NCI-H1417 (cell line): ENCODE measurements at regions not wholly inside any gene's neighbourhood (a gene's known extent, or its start where the extent isn't known, plus 50 kb on each side); places are given as distances from the start of the nearest gene placed in this dataset.

Experiments used
- DNase-seq, 3 experiments: peaks; one replicate each; lab custom pipeline; 2025; lab: John Stamatoyannopoulos, UW

DNA sequence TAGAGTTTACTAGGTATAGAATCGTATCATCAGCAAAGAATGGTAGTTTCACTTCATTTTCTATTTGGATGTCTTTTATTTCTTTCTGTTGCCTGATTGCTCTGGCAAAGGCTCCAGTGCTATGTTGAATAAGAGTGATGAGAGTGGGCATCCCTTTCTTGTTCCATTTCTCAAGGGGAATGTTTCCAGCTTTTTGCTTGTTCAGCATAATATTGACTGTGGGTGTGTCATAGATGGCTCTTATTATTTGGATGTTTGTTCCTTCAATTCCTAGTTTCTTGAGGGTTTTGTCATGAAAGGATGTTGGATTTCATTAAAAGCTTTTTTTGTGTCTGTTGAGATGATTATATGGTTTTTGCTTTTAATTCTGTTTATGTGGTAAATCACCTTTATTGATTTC, 1114.5 kb downstream of the RAPGEF2 start:
- DNase-seq, result no peak

DNA sequence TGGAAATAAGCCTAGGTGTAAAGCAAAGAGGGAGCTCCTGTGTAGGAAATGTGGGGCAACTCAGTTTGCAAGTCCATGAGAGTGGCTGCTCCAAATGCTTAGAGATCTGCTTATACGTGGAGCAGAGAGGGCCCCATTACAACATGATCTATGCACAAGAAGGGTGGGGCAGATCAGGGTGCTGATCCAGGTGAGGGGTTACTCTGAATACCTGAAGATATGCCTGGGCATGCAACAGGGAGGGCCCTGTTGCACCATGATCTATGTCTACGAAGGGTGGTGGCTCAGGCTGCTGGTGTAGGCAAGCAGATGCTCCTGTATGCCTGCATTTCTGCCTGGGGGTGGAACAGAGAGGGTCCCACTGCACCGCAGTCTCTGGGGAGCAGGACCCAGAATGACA, 1121.2 kb downstream of the RAPGEF2 start:
- no peak for DNase-seq

GRCh38 chr4:160233141-160233540, 1130.3 kb downstream of the RAPGEF2 start:
- no peak for DNase-seq

GRCh38 chr4:160235285-160235684, 1132.4 kb downstream of the RAPGEF2 start:
- no peak for DNase-seq

DNA sequence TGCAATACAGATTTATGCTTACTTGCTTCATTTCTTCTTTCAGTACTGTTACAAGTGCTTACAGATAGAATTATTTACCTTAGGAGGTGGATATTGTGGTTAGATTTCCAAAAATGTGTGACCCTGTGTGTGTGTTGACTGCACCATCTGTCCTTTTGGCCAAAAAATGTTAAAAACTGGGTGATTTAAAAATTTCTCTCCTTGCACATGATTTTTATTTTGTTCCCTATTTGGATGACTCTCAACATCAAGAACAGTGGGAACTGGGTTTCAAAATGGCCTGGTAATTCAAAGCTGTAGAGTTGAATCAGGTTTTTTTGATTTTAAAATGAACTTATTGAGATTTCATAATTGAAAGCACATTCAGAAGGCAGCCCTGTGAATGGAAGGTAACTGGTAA, 1132.9 kb downstream of the RAPGEF2 start:
- DNase-seq, result no peak

DNA sequence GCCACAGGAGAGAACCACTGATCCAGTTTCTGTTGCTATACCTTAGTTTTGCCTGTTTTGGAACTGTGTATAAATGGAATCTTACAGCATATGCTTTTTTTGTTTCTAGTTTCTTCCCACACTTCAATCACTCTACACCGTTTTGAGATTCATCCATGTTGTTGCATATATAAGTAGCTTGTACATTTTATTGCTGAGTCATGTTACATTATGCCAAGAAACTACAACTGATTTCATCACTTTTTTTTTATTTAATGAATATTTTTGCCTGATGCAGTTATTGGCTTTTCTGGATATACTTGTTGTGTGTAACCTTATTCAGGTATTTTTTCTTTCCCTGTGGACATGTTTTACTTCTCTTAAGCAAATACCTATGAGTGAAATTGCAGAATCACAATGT, 1135.9 kb downstream of the RAPGEF2 start:
- no peak for DNase-seq

- DNase-seq, result no peak
These were observed 1144.3 kb downstream of the RAPGEF2 start for GRCh38 chr4:160247091-160247656.

GRCh38 chr4:160251522-160252170, 1148.8 kb downstream of the RAPGEF2 start:
- DNase-seq, result no peak

DNA sequence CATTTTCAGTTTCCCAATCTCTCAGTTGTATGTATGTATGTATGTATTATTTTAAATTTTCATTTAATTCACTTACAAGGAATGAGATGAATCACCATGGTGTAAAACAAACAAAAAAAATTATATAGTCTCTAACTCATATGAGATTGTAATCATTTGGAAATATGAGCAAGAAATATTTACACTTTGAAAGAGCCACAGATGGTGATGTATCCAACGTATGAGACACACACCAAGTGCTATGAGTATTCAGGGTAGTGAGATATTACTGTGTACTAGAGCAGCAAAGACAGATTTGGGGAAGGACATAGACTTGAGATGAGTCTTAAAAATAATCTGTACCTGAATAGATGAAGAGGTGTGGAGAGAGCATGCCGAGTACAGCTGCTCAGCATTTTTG, 1154.4 kb downstream of the RAPGEF2 start:
- DNase-seq, result no peak

DNA sequence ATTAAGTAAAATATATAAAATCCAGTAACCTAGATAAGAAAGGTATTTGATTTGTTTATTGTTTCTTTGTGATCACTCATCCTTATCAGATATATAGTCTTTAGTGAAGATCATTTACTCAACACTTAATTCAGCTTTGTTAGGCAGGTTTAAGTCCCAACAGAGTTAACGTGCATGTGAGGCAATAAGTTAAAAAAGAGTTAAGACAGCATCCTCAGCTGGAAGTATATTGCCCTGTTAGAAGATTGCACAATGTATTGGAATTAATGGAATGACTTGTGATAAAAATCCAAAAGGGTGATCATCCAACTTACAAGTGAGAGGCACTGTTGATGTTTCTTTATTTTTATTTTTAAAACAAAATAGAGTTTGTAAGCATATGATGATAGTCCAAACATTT, 1162.1 kb downstream of the RAPGEF2 start:
- no peak for DNase-seq

DNA sequence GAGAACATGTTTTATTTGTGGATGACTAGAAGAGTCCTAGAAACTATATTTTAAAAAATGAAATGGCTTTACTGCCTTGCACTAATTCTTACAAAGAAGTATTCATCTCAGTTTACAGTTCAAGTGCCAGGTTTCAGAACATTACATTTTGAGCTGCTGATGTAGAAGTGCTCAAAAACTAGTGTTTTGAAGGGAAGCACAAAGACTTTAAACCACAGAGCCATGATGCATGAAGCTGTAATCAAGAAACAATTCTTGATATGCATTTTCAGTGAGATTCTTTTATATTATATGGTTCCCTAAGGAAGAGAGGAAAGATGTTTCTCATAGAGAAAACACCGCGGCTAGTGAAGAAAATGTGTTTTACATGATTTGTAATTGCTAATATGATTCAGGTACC, 1163.0 kb downstream of the RAPGEF2 start:
- DNase-seq, result no peak

DNA sequence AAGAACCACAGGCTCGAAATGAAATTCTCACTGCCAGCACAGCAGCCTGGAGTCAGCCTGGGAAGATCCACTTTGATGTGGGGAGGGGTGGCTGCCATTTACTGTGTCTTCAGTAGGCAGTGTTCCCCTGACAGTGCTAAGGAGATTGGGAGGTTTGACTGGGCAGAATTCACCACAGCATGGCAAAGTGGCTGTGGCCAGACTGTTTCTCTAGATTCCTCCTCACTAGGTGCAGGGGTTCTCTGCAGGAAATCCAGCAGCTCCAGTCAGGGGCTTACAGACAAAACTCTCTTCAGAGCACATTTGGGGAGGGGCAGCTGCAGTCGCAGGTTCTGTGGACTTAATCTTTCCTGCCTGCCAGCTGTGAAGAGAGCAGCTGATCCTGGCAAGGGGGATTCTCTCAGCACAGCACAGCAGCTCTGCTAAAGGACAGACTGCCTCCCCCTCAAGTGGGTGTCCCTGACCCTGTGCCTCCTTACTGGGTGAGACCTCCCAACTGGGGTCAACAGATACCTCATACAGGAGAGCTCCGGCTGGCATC, 1174.0 kb downstream of the RAPGEF2 start:
- DNase-seq, result no peak

- DNase-seq, result no peak
These were observed 1180.2 kb downstream of the RAPGEF2 start for GRCh38 chr4:160283081-160283480.

- no peak for DNase-seq
These were observed 1181.6 kb downstream of the RAPGEF2 start for GRCh38 chr4:160284516-160284915.

DNA sequence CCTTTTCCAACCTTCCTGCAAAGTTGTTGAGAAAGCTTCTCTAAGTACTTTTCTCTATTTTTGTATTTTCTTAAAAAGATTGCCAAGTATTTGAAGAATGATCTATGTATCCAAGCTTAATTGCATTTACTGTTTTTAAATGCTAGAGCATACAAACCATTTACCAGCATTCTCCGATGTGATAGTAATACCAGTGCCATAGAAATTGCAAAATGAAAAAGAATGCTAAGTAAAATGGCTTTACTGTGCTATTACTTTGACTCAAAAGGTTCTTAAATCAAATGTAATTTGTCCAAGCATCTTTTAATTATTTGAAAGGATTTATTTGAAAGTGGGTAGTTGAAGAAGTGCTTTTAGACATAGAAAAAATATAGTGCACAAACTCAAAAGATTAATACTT, 1183.2 kb downstream of the RAPGEF2 start:
- DNase-seq, result no peak

DNA sequence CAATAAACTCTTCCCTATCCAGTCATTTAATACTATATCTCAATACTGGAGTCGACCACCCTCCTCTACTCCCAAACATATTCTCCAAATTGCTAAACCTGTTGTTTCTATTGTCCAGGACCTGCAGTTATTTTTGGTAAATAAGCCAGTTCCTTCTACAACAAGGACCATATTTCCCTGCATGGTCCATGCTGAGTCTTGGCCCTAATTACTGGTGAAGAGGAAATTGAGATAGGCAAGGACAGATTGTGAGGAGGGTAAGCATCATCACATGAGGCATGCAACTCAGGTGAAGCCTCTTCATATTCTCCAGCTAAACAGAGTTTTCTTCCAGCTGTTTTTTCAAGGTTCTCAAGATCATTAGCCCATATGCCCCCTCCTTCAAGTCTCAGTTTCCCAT, 1193.6 kb downstream of the RAPGEF2 start:
- no peak for DNase-seq

- peak in 2 of 3 experiments; percentile 11 to 78 for DNase-seq
These were observed 1196.3 kb downstream of the RAPGEF2 start for GRCh38 chr4:160299177-160299576.

GRCh38 chr4:160299608-160300007, 1196.7 kb downstream of the RAPGEF2 start:
- peak in 2 of 3 experiments; percentile 14 to 78 for DNase-seq

GRCh38 chr4:160316036-160316435, 1213.2 kb downstream of the RAPGEF2 start:
- DNase-seq, result peak in 1 of 3 experiments; percentile 15

- DNase-seq, result no peak
These were observed 1215.8 kb downstream of the RAPGEF2 start for GRCh38 chr4:160318567-160319220.

DNA sequence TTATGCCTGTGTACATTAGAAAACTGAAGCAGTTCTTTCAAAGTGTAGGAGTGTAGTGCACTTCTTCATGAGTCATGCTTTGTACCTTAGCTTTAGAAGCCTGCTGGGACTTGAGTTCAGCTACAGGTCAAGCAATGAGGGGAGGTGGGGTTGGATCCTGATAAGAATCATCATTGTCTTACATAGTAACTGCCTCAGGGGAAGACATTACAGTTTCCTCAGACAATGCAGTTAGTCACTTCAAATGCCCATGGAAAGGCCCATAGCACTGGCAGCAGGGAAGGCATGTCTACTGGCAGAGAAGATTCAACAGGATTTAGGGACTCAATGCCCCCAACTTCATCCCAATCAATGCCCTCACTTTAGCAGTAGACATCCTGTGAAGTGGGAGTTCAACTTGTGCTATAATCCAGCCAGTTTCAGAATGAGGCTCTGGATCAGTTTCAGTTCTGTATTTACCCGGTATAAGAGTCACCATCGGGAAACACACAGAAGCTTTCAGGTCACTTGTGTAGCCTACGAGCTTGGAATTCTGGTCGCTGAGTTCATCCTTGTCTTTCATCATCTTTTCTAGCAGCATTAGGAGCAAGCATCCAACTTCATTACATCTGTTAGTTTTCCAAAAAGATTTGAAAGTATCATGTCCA, 1216.5 kb downstream of the RAPGEF2 start:
- DNase-seq, result no peak

DNA sequence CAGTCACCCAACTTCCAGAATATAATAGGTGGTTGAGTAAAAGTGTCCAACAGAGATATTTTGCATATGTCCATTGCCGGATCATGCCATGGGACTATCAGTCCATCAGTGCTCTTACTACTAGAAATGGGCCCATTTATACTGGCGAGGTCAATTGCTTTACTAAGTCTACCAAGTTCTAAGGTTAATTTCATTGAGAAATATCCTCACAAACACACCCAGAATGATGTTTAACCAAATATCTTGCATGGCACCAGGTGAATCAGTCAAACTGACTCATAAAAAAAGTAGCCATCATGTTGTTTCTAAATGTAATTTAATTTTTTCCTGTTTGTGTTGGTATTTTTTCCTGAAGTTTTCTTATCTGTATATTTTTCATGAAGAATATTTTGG, 1217.0 kb downstream of the RAPGEF2 start:
- no peak for DNase-seq

DNA sequence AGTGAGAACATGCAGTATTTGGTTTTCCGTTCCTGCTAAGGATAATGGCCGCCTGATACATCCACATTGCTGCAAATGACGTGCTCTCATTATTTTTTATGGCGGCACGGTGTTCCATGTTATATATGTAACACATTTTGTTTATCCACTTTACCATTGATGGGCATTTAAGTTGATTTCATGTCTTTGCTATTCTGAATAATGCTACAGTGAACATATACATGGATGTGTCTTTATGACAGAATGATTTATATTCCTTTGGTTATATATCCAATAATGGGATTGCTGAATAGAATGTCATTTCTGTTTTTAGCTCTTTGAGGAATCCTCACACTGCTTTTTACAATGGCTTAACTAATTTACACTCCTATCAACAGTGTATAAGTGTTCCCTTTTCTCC, 1223.2 kb downstream of the RAPGEF2 start:
- DNase-seq, result no peak
